ENCODE measurements at regions not wholly inside any gene's neighbourhood (a gene's known extent, or its start where the extent isn't known, plus 50 kb on each side); places are given as distances from the start of the nearest gene placed in this dataset.

- TF ChIP-seq CTCF (IDR thresholded peaks at IDR 0.05): no peak
- no peak for TF ChIP-seq POLR2A (IDR thresholded peaks at IDR 0.05)
Observed at GRCh38 chr7:116439841-116440549, 59.5 kb upstream of the CAV2 start.
